GM19238 (cell line): ENCODE measurements at regions not wholly inside any gene's neighbourhood (a gene's known extent, or its start where the extent isn't known, plus 50 kb on each side); places are given as distances from the start of the nearest gene placed in this dataset.

Source experiments
- DNase-seq: peaks from one replicate; pipeline ENCODE4 v3.0.0; 2011; ENCODE audit warnings: low spot score; ENCODE audit not compliant: insufficient read length

DNA sequence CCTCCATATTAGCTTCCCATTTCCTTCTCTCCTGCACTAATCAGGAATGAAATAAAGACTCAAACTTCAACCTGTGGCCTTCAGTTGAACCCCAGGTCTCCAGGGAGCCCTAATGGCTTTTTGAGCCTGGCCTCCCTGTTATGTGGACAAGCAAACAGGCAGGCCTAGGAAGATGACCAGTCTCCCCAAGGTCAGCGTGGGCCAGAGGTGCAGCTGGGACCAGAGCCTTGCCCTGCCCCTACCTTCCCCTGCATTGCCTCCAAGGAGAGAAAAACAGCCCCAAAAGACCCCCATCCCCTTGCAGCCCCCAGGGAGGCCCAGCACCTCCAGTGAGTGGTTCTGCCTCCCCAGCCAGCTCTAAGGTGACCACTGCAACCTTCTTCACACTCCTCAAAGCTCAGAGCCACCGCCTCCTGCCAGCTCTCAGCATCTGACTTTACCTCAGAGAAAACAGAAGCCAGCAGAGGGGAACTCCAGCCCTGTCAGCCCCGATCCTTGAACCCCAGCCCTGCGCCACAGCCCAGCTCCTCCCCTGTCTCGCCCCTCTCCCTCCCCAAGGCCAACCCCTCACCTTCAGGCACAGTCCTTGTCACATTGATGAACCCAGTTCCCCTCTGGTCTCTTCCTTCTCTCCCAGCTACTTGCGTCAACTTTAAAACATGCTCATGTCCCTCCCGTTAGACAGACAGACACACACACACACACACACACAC lies 59.5 kb upstream of the ID2 start:
- no peak for DNase-seq

DNA sequence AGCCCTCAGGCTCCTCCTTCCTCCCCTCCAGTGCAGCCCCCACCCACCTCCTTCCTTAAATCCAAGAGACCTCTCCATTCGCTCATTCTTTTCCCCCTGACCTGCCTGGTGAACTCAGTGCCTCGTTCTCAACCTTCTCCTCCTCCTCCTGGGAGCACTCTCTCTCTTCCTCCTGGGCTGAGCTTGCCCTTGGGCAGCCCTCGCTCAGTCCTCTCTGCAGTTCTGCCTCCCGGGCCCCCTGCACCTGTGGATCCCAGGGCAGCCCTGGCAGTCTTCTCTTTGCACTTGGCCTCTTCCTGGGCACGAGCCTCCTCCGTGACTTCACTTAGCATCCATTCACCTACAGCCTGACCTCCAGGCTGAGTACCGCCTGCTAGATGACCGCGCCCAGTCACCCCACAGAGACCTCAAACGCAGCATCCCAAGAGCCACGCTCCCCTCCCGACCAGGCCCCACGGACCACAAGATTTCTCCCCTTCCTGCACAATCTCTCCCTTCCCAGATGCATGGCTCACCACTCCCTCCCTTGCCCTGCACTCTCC lies 58.9 kb upstream of the ID2 start:
- no peak for DNase-seq

DNA sequence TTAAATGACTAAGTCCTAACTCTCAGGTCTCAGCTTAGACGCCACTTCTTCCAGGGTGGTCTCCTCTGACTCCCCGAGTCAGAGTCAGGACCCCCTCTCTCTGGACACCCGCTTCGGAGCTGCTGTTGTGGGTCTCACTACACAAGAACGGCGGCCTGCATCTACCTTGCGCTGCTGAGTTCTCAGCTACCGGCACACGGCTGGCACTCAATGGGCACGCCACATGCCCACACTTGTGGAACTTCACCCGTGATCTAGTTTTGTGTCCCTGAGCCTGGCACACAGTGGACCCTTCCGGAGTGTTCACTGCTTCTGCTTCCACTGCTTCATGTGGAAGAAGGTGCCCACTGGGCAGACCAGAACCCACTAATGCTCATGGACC lies 58.3 kb upstream of the ID2 start:
- no peak for DNase-seq

DNA sequence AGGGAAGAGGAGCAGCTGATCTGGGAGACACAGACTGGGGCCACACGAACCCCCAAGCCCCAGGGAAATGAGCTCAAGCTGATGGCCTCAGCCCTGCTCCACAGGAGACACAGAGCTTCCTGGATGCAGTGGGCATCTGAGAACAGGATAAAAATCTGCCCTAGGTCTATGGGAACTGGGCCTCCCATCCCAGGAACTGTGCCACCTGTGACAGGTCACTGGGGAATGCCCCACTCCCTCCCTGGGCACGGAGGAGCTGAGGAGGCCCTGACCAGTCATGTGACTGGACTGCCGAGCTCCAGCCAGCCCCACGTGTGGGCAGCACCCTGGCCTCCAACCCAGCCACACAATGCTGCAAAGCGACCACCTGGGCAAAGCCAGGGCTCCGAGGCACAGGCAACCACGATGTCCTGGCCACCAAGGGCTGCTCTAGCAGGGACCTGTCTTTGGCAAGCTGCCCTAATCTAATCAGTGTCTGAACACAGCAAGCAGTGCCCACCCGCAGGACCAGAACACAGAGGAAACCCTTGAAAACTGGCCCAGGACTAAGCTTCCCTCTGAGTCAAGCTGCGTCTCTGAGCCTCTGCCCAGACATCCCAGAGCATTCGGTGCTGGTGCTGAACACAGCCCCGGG lies 57.8 kb upstream of the ID2 start:
- DNase-seq: no peak

DNA sequence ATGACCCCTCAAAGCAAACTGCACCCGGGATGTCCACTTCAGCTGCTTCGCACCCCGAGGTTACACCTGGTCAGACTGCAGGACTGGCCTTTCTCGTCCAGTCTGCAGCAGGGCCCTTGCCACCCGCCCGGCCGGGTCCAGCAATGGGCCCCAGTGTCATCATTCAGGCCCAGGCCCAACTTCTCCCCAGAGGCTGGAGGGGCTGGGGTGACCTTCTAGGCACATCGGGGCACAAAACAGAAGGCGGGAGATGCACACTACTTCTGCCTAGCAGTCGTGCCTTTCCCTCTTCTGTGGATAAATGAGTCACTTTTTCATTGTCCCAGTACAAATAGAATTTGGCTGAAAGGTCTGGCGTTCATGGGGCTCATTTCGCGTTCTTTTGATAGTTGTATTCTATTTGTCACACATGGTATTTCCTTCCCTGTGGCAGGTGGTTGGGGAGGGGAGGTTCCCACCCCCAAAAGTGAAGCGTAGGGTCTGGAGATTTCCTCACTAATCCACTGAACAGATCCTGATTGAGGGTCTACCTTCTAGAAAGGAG lies 56.9 kb upstream of the ID2 start:
- DNase-seq: no peak

DNA sequence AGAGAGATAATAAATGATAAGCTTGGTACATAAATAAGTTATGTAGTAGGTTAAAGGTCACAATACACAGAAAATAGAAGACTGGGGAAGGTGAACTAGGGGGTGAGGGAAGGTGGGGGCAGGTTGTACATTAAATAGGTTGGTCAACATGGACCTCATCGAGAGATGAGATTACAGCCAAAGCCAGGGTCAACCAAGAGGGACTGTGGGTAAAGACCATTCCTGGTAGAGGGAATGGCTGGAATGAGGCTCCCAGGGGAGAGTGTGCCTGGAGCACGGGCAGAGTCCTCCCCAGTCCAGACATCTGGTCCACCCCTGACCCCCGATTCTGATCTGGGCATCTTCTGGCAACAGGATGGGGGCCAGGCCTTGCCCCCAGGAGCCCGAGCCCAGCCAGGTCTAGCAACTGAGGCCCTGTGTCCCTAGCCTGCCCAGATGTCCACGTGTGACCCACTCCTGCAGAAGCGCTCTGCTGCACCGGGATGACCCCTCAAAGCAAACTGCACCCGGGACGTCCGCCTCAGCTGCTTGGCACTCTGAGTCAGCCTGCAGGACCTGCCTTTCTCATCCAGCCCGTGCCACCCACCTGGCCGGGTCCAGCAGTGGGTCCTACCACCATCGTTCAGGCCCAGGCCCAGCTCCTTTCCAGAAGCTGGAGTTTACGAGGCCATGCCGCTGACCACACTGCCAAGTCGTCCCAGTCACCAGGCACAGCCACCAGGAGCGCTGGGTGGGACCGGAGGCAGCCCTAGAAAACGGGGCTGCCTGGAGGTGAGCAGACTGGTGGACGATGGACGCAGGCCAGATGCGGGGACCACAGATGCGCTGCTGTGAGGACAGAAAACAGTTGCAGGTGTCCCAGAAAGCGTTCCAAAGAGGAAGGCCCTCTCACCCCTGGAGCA lies 56.2 kb upstream of the ID2 start:
- DNase-seq: no peak

DNA sequence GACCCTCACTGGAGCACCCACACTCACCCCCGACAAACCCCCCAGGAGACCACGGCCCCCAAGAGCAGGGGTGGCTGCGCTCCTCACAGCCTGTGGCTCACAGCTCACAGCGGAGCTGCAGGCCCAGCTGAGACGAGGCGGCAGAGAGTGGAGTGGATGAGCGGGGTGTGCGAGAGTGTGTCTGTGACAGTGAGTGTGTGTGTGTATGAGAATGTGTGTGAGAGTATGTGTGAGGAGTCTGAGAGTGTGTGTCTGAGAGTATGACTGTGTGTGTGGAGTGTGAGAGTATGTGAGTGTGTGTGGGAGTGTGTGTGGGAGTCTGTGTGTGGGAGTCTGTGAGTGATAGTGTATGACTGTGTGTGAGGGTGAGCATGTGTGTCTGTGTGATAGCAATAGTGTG lies 55.3 kb upstream of the ID2 start:
- DNase-seq: no peak

DNA sequence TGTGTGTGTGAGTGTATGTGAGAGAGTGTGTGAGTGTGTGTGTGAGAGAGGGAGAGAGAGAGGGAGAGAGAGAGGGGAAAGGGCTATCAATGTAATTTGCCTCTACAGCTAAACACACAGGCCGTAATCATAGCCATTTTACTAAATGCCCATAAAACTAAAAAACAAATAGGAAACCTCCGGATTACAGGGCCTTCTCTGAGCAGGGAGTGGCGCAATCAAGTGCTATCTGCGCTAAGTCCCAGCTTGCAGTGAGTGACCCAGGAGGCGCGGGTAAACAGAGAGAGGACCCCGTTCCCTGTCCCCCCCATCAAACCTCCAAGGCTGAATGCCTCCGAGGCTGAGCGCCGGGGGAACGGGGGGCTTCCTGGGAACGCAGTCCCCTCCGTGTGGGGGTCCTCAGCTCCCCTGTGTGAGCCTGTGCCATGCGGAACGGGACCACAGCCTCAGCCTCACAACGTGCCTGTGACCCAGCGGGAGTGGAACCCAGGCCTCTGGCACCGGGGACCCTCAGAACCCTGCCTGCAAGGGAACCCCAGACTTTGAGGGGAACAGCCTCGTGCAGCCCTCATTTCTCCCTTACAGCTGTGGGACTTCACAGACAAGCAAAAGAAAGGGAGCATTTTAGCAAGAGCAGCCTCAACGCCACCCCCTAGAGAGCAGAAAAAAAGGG lies 54.7 kb upstream of the ID2 start:
- no peak for DNase-seq

DNA sequence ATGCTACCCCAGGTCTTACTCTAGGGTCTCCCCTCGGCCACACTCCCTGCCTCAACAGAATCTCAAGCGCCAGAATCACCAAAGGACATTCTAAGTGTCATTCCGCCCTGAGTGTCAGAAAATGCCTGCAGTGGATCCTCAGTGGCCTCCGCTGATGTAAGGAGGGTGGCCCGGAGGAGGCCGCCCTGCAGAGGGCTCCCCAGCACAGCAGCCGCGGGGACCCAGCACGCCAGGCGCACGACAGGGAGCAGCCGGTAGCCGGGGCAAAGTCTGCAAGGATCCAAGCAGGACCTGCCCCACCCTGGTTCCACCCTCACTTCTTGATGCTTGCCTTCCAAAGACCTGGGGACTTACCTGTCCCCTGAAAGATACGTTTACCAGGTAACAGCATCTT lies 54.2 kb upstream of the ID2 start:
- DNase-seq: no peak

DNA sequence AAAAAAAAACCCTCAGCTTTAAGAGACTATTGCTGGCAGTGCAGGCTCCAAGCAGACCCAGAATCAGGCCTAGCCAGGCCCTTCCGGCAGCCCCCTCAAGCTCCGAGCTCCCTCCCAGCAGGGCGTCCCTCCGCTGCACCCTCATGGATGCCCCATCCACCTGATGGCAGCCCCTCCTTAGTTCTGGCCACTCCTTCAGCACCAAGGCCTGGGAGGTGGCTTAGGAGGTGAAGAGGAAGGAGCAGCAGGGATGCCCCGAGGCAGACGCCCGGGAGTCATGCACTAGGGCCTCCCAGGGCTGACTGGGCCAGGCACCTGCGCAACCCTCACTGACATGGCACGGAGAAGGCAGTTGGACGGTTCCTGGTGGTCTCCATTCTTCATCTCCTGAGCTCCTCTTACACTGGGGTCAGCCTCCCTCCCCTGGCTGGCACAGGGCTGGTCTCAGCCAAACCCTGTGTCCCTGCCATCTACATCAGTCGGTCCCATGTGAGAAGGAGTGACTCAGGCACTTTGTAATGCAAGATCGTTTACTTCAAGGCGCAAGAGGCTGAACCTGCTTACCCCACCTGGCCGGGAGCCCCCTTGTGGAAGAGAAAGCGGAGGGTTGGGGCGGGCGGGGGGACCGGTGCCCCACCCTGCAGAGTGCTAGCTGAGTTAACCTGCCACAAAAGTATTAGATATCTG lies 53.5 kb upstream of the ID2 start:
- no peak for DNase-seq

DNA sequence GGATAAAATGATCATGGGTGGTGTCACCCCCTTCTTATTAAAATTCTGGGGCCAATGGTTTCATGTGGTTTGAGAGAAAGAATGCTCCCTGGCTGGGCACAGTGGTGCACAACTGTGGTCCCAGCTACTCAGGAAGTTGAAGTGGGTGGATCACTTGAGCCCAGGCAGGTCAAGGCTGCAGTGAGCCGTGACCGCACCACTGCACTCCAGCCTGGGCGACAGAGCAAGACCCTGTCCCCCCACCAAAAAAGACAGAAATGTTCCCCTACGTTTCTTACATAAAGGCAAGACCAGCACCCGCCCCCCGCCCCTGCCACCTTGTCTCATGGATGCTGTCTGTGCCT lies 53.0 kb upstream of the ID2 start:
- no peak for DNase-seq

DNA sequence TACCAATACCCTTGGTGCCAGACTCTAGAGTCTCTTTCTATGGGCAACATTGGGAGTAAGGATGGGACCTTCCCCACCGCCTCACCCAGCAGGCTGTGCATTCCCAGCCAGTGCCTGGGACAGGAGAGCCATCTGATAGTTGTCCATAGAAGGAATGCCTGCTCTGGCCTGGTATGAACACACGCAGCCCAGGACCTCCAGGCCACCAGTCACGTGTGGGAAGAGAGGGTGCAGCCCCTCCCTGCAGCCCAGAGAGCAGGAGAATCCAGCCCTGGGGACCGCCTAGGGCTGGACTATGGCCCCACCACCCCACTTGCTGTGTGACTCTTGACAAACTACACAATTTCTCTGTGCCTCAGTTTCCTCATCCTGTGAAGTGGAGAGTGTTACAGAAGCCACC lies 52.5 kb upstream of the ID2 start:
- no peak for DNase-seq

DNA sequence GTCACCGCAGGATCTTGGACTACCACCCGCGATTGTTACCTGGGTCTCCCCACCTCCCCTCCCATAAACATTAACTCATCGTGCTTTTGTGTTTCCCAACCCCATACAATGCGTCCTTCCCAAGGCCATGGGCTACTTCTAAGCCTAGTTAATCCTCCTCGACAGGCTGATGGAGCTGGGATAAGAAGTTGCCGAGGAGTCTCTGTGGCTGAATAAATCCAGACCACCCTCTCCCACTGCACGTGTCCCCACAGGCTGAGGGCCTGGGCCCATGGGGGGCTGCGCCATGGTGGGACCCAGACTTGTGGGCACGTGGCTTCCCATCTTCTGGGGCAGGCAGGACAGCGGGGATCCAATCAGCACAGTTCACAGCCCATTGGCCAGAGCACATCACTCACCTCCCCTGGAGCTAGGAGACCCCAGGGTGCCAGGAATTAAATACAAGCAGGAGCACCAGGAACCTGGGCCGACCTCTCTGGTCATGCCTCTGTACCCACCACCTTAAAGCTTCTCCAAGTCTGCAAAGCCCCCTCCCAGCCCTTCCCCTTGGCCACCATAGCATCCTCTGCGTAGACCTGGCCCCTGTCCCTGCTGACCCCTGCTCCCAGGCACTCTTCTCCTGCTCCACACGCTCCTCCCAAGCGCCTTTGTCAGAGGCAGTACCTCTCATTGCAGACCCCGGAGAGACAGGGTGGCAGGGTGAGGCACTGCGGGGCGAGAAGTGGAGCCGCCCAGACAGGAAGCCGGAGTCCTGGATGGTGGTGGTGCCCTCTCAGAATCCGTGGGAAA lies 51.0 kb upstream of the ID2 start:
- DNase-seq: no peak

DNA sequence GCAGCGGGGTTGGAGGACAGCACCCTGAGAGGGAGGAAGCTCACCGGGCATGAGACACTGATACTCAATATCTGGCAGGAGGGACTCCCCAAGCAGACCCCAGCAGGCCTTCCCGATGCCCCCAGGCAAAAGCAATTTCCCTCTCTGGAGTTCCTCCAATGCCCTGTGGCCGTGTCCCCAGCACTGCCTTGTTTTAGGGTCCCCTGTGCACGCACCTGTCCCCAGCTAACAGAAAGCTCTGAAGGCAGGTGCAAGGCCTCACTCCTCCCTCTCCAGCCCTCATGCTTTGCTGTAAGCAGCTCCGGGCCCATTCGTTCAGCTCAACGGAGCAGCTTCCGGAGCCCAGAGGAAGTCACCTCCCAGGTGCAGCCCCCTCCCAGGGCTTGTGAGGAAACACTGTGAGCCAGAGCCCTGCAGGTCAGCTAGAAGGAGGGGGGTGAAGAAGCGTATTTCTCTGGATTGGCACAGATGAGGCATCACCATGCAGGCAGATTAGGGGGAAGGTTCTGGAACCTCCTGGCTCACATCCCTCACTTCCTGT lies 50.3 kb upstream of the ID2 start:
- no peak for DNase-seq
